DOHH2 (cell line): ENCODE measurements at regions not wholly inside any gene's neighbourhood (a gene's known extent, or its start where the extent isn't known, plus 50 kb on each side); places are given as distances from the start of the nearest gene placed in this dataset.

ENCODE experiments used
- EZH2phosphoT487 ChIP-seq: fragments of 200-600 bp; sonication (generic); IDR thresholded peaks from 2 replicates; pipeline ENCODE4 v1.6.1; 2017; ENCODE audit warnings: borderline replicate concordance, mild to moderate bottlenecking, antibody characterized with exemption, low read length, moderate library complexity, mixed read lengths
- TF ChIP-seq, protein P1 (sequence below): fragments of 200-600 bp; sonication (generic); IDR thresholded peaks from one replicate; pipeline ENCODE4 v1.5.1; 2014; ENCODE audit warnings: antibody characterized with exemption, mild to moderate bottlenecking, low read depth, low read length; ENCODE audit not compliant: poor library complexity, severe bottlenecking

DNA sequence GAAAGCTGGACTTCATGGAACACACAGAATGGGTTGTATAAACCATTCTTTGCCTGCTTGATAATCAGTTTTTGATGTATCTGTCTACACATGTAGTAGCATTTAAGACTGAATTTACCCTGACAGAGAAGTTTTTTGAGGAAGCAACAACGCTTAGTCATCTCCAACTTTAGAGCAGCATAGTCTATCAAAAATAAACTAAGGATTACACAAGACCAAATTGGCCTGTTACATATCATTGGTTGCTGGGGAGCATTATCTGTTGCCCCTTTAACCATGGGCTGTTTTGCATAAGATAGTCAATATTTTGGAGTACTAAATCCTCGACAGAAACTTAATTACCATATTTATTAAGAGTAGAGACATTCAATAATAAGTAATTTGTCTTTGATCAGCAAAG, 347.4 kb downstream of the FAM47B start:
- TF ChIP-seq, protein P1, sequence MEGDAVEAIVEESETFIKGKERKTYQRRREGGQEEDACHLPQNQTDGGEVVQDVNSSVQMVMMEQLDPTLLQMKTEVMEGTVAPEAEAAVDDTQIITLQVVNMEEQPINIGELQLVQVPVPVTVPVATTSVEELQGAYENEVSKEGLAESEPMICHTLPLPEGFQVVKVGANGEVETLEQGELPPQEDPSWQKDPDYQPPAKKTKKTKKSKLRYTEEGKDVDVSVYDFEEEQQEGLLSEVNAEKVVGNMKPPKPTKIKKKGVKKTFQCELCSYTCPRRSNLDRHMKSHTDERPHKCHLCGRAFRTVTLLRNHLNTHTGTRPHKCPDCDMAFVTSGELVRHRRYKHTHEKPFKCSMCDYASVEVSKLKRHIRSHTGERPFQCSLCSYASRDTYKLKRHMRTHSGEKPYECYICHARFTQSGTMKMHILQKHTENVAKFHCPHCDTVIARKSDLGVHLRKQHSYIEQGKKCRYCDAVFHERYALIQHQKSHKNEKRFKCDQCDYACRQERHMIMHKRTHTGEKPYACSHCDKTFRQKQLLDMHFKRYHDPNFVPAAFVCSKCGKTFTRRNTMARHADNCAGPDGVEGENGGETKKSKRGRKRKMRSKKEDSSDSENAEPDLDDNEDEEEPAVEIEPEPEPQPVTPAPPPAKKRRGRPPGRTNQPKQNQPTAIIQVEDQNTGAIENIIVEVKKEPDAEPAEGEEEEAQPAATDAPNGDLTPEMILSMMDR = no peak
- TF ChIP-seq EZH2phosphoT487 = no peak
